ENCODE measurements at regions not wholly inside any gene's neighbourhood (a gene's known extent, or its start where the extent isn't known, plus 50 kb on each side); places are given as distances from the start of the nearest gene placed in this dataset.
"Not testable (repeated sequence)": the region's sequence is repeated elsewhere in the genome, so short reads cannot be mapped to it uniquely, and the experiment has no call there.

DNA sequence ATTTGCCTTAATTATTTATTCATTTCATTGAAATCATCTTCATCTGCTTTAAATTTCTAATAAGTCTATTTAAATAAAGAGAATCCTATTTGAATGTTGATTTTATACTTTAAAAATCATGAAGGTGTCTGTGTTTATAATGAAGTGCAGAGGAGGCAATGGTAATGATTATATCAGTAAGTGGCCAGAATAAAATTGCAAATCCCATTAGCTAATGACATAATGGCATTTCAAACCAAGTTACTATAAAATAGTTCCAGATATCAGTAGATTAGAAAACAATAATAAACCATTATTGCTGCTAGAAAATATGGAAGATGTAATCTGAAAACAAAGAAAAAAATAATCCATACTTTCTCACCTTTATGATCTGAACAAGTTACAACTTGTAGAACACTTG lies 647.8 kb upstream of the KLHL1 start:
- no peak for DNase-seq

DNA sequence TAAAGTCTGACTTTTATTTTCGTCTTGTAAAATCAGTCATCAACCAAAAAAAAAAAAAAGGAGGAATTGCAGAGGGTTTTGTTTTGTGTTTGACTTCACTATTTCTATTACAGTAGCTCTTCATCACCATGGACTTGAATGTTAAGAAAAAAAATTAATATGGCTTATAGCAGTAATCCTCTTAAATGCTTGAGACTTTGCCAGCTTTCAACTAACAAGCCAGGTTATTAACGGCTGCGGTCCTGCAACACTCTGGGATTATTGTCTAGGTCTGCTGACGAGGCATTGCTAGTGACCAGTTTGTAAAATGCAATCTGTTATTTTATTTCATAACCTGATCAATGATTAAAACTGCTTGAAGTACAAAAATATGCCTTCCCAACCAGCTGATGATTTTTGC lies 647.2 kb upstream of the KLHL1 start:
- no peak for DNase-seq

DNA sequence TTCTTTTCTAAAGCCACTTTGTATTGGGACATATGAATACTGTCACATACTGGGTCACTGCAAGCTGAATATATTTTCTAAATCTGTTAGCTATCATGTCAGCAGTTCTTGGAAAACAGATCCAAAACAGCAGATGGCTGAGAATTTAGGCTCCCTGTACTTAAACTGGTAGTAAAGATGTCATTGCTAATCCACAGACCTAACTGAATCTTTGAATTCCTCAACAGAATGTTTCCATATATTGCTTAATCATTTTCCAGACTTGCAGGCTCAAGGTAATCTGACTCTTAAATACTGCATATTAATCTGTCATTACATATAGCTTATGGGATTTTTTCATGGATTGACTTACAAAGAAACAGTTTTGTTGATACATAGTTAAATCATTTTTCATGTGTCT lies 639.0 kb upstream of the KLHL1 start:
- no peak for DNase-seq

DNA sequence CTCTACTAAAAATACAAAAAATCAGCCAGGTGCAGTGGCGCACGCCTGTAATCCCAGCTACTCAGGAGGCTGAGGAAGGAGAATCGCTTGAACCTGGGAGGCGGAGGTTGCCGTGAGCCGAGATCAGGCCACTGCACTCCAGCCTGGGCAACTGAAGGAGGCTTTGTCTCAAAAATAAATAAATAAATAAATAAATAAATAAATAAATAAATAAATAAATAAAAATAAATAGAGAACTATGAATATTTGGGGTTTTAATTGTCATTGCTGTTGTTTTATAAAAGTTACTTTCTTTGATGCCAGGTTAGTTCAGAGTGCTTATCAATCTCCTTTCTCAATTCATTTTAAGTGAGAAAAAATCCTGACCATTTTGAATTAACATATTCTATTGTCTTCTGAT lies 638.2 kb upstream of the KLHL1 start:
- not testable (repeated sequence) for DNase-seq

DNA sequence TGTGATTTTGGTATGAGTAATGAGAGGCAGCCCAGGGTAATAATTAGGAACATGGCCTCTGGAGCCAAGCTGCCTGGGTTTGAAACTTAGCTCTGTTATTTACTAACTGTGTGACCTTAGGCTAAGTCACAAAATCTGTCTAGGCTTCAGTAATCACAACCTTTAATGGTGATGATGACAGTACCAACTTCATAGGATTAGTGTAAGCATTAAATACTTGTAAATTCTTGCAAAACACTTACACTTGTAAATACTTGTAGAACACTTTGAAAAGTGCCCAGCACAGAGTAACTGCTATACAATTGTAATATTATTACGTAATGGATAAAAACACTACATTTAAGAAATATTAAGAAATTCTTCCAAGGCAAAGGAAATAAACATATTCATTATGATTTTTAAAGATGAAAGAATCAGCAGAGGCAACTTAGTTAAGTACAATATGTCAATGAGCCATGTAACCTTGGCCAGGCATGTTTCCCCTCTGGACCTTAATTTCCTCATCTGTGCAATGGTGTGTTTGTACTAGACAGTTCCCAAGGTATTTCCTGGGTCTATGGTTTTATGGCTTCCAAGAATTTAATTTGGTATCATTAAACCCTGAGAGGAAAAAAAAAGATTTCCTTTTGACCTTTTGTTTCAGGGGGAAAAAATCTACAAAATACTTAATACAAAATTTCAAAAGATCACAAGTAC lies 628.5 kb upstream of the KLHL1 start:
- no peak for DNase-seq

DNA sequence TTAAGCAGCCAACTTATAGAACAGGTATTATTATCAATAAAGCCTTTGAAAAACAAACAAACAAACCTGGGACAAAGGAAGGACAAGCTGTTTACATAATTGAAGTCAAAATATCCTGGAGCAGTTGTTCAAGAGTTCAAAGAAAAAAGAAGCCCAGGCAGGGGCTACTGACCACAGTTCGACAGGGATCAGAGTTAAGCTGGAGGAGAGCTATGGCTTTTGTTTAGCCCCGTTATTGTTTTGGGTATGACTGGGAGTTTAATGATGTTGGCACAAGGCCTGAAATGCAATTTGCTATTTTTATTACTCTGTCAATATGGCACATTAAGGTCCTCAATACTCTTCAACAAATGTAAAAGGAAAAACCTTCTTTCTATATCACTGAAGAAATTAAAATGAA lies 624.4 kb upstream of the KLHL1 start:
- DNase-seq, result no peak

DNA sequence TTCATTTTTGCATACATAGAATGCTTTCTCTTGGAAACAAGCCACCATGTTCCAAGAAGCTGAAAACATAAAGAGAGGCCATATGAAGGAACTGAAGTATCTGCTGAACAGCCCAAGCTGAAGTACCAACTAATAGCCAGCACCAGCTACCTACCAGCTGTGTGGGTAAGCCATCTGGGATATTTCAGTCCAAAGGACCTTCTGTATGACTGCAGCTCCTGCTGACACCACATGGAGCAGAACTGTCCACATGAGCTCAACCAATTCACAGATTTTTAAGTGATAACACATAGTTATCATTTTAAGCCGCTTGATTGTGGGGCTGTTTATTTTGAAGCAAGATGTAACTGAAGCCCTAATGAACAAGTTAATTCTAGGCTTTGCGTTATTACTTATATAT lies 621.1 kb upstream of the KLHL1 start:
- DNase-seq, result no peak

DNA sequence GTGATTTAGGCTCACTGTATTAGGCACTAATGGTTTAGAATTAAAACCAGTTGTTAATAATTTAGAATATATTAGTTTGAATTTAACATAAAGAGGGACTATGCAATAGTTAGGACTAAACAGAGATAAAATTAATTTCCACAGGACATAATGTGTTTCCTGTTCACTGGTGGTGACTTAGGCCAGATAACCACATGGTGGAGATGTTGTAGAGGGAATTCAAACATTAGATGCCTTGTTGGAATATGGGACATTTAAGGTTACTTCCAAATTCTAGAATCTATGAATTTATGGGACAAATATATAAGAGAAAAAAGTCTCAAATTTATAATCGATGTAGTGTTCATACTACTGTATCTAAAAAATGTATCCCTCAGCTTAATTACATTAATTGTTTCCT lies 615.5 kb upstream of the KLHL1 start:
- peak; percentile 67 for DNase-seq

DNA sequence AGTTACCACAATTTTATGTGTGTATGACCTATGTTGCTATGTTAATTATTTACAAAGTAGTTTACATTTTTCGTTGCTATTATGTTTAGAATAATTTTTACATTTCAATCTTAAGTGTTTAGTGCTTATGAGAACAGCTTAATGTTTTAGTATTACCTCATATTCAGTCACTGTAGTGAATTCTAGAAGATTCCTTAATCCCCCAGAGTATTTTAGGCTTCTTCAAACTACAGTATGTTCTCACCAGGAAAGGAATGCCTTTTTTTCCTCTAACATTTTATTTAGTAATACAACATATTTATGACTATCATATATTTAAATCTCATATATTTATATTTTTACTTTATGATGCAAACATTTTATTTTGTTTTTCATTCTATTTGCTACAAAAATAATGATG lies 612.1 kb upstream of the KLHL1 start:
- DNase-seq, result no peak

DNA sequence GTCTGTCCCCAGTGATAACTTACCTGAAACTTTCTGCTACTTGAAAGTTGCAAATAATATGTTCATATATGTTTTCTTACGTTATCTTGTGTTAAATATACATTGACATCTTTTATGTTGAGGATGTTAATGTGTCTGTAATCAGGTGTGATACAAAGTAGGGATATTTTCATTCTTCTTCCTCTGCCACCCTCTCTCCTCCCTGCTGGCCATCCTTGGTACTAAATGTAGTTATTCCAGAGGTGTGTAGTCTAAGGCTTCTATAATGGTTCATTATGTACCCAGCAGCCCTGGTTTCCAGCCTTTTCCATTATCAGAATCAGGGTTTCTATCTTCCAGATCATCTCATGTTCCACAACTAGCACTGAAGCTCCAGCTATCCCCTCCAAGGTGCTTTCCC lies 606.7 kb upstream of the KLHL1 start:
- no peak for DNase-seq

DNA sequence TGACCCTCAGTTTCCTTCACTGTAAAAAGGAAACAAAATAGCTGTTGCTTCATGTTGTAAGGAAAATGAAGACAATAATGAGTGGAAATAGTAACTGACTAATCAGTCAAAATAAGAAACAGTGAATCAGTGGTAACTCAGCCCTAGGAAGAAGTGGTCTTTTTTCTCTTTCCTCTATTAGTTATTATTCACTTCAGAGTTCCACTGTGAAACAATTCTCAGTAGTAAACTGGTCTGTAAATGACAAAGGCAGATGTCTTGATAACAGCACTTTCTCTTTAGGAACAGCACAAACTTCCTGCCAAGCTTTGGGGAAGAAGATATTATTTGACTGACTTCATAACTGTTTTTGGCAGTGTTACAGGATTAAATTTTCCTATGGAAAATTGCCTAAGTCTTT lies 600.5 kb upstream of the KLHL1 start:
- DNase-seq, result no peak

DNA sequence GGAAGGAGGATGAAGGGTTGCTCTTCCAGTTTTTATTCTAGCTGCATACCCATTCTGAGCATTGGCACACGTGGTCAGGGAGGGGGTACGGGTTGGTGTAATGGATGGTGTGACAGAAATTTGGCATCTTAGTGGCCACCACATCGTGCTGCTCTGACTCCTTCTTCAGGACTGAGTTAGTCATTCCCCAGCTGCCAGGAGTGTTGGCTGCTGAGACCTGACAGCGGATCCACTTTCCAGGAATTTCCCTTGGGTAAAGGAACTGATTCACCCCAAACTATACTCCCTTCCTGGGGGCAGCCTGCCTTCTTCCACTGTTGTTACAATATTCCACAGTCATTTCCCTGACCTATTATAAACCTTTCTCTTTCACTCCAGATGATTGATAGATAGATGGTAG lies 595.5 kb upstream of the KLHL1 start:
- DNase-seq, result no peak

DNA sequence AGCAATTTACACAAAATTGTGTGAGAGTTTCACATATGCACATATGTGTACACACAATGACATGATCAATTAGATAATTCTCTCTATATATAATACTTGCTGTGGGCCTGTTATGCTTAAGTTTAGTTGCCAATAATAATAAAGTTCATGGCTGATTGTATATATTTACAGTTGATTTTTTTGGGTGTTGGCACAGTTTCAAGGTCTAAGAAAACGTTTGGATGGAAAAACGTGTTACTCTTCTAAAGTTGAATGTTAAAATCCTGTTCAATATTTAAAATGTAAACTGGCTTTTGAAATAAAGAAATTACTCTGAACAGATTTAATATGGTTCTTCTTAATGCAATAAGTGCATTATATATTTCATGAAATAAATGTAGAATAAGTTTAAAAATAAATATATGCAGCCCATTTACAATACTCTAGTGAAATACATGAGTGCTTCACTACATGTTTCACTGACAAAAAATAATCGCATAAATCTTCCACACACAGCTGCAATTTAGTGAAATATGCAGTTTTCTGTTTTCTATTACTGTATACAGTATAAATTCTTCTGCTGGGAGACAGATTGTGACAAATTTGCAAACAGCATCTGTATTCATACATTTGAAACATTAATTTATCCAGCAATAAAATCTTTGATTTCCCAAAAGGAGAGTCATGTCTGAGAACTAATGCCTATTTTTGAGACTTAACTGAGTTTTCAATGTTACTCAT lies 586.9 kb upstream of the KLHL1 start:
- no peak for DNase-seq

DNA sequence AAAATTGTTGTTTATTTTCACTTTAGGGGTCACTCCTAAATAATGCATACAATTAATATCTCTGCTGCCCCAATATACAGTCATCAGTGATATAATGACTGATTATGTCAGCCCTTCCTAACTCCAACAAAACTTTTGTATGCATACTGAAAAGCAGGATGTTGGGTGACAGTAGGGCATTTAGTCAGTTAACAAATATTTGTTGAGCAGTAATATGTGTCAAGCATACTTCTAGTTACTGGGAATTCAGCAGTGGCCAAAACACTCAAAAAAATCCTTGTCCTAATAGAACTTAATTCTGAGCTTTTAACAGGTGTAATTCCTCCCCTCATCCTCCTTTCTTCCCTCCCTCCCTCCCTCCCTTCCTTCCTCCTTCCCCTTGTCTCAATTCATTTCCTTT lies 560.7 kb upstream of the KLHL1 start:
- no peak for DNase-seq

DNA sequence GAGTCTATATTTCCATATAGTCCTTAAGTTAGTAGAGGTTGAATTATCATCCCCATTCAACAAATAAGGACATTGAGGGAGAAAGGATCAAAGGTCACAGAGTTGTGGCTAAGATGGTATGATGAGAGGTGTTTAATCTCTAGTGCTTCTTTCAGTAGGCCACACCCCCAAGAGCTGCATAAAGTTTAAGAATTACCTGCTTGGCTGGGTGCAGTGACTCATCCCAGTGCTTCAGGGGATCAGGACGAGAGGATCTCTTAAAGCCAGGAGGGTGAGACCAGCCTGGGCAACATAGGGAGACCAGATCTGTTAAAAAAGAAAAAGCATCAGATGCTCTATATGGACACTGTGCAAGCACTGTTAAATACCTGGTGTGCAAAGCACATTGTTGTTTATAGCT lies 560.0 kb upstream of the KLHL1 start:
- no peak for DNase-seq

DNA sequence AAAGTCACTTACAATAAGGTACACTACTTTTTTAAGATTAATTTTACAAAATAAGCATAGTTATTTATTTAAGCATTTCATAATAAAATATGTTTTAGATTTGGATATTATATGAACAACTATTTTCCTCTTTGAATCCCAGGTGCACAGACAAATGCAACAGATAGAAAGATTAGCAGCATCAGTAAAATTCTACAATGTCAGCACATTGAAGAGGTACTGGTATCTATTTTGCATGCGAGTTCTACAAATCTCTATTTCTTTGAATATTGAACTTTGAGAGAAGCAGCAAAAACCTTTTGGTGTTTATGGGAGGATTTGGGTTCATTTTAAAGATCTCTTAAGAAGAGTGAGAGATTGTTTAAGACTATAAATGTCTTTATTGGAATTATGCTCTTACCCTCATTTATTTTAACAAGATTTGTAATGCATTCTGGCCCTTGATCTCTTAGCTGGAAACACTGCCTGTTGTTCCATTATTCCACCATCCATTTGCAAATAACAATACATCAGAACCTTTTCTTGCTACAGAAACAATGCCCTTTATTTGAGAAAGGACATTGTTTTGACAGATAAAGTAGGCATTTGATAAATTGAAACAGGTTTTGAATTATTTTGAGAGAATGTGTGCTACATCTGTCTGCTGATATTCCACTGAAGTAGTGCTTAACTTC lies 558.8 kb upstream of the KLHL1 start:
- no peak for DNase-seq

DNA sequence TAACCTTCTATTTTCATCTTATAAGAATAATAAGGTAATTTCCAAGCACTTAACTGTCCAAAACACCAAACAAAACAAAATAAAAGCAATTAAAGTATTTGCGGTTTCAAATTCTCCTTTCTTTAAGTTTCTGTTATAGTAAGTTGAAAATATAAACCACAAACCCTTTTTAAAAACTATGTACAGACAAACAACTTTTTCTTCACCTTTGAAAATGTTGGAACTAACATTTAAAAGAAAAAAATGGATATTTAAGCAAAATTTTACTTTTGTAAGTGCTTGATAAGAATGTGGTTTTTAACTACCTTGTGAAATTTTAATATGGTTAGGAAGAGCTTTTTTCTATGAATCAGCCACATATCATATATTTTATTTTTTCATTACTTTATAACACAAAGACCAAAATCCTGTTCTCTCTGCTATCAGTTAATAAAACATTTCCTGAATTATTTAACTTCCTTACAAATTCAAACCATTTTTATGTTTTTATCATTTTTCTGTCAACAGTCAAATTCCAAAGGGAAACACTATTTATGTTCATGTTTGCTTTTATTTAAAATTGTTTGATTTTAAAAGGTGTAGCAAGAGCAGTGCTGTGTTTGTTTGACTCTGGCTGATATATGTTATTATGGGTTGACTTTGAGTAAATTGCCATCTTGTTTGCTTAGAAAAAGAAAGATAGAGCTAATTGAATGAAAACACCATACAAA lies 554.1 kb upstream of the KLHL1 start:
- DNase-seq, result no peak

DNA sequence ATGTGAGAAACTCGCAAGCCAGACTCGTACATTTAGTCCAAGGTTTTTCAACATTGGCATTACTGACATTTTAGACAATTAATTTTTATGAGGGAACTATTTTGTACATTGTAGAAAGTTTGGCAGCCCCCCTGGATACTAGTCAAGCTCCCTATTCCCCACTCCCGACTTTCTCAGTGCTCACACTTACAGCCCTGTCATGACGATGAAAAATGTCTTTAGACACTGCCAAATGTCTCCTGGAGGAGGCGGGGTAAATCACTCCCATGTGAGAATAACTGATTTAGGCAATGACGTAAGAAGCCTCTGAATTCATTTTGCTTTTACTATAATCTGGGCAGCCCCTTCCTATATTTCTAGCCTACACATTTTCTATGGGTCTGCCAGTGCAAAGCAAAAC lies 535.8 kb upstream of the KLHL1 start:
- no peak for DNase-seq

DNA sequence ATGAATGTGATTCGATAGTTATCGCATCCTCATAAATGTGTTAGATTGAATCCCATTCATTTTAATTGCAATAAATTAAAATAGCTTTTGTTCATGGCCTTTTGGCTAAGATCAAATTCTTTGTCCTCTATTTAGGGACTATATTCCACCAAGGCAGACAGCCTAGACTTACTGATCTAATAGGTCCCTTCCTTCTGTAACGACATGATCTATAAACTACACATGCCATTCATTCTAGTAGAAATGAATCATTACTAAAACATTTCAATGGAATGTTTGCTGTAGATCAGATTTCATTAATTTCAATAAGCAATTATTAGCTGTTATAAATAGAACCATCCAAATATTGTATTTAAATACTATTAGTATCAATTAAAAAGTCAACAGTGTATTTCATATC lies 526.6 kb upstream of the KLHL1 start:
- DNase-seq, result no peak

DNA sequence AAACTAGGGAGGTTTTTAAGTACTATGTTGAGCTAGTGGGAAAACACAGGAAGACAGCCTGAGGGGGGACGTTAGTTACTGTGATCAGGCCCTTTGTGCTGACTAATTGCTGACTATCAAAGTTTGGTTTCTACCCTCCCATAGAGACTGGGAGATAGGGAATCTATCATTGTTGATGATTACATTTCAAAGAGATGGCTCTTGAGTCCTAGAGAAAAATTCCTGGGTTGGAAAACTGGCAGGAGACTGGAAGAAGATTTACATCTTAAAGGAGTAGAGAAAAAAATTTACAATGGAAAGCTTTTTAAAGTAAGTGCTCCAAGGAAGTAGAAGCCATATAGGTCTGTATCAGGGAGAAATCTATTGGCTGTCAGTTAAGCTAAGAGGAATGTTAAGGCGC lies 522.0 kb upstream of the KLHL1 start:
- DNase-seq, result no peak

DNA sequence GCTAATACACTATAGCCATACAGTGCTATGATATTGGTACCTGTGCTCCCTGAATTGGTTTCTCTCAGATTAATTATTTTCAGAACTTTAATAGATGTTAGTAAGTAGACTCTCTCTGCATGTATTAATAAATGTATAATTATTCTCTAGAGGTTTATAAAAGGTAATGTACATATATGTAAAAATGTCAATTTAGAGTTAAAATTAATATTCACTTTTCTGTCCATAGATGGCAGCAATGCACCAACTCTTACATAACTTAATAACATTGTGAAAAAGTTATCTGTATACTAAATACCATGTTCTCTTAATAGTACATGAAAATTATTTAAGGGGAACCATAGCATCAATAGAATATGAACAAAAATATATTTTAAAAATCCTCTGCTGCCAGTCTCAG lies 515.0 kb upstream of the KLHL1 start:
- DNase-seq, result peak; percentile 51 to 60

DNA sequence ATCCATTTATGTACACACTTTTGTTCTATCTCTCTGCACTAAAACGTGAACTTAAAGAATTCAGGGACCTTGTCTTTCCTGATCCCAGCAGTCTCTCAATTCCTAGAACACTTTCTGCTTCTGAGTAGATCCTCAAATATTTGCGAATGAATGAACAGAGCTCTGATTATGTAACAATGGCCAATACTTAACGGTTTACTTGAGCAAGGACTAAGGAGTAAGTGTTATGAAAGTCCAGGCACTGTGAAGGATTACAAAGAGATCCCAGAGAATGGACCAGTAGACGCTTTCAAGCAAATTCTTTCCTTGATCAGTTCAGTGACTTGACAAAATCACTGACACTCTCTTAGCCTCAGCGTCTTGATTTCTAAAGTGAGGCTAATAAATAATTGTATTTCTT lies 514.5 kb upstream of the KLHL1 start:
- no peak for DNase-seq

DNA sequence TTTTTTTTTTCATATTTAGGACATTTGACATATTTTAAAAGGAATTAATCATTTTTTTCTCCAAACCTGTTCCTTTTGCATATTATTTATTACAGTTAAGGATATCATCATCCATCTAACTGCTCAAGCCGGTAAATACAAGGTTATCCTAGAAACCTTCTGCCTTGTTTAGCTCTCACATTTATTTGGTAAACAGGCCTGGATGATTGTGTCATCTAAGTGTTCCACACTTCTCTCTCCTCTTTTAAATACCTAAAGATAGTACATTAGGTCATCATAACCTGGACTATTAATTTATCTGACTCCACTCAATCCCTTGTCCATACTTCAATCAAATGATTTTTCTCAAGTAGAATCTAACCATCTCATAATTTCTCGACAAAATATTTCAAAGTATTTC lies 511.7 kb upstream of the KLHL1 start:
- no peak for DNase-seq

DNA sequence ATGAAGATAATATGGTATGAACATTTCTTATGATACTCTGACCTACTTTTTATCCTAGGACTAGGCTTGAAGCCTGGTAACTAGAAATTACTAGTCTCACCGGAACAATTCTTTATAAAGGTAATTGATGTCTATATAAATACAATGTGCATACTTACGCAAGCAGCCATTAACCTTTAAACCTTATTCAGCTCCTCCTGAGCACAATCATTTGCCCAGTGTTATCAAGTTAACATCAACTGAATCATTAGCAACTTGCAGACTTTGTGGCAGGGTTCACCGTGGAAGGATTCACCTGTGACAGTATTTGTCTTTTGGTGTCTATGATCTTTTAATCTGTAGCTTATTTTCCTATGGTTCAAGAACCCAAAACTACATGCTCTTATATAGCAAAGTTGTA lies 508.6 kb upstream of the KLHL1 start:
- DNase-seq, result no peak

All from AML-193 (cell line).